ENCODE measurements at regions not wholly inside any gene's neighbourhood (a gene's known extent, or its start where the extent isn't known, plus 50 kb on each side); places are given as distances from the start of the nearest gene placed in this dataset.
"Not testable (repeated sequence)": the region's sequence is repeated elsewhere in the genome, so short reads cannot be mapped to it uniquely, and the experiment has no call there.

- not testable (repeated sequence) for TF ChIP-seq CTCF (IDR thresholded peaks at IDR 0.05; ENCODE audit: poor library complexity, severe bottlenecking); SMC3 (conservative IDR thresholded peaks at IDR 0.05; ENCODE audit: poor library complexity); EP300 (conservative IDR thresholded peaks at IDR 0.05; ENCODE audit: poor library complexity, severe bottlenecking); POLR2AphosphoS5 (IDR thresholded peaks at IDR 0.05)
Measured at GRCh38 chr21:13802757-13803156, 193.2 kb downstream of the POTED start.

All from neural cell (in vitro differentiated cells).